IMR-90 (cell line): ENCODE measurements at regions not wholly inside any gene's neighbourhood (a gene's known extent, or its start where the extent isn't known, plus 50 kb on each side); places are given as distances from the start of the nearest gene placed in this dataset.
A peak's percentile ranks its signal among the peaks of the same experiment; 100 is the strongest.

Experiments used
- ATAC-seq: fragments of 200-7000 bp; cut with Tn5 transposase; 2 replicates; pipeline ENCODE4 v1.9.1; 2020; ENCODE audit warnings: low read depth, mild to moderate bottlenecking, moderate library complexity
- BruUV-seq: library from RNA; stranded (reverse); fragments of 400-500 nt; replicated peaks from 2 replicates; lab custom pipeline; 2021; lab: Mats Ljungman, UMichigan
- CTCF ChIA-PET: fragments of 300-600 bp; formaldehyde crosslinking; extraction: SDS; loops from one replicate; lab custom pipeline; 2021; ENCODE audit warnings: antibody characterized with exemption; lab: Yijun Ruan, JAX
- POLR2A ChIA-PET: fragments of 300-600 bp; sonication (Branson Sonifier 250); formaldehyde crosslinking; loops from one replicate; lab custom pipeline; 2022; ENCODE audit warnings: antibody characterized with exemption; ENCODE audit not compliant: unreplicated experiment; lab: Charles Lee
- DNase-seq: peaks from one replicate; pipeline ENCODE4 v3.0.0; 2013
- H2AFZ ChIP-seq: replicated peaks from 2 replicates; pipeline ENCODE3; 2013; ENCODE audit warnings: low read length, mild to moderate bottlenecking; ENCODE audit not compliant: poor library complexity
- H2AK5ac ChIP-seq: 2 replicates; pipeline ENCODE4 v1.6.1; 2013; ENCODE audit warnings: low read depth, low read length, inconsistent platforms
- H2AK9ac ChIP-seq: replicated peaks from 2 replicates; pipeline ENCODE3; 2013; ENCODE audit warnings: mild to moderate bottlenecking, low read depth, low read length, moderate library complexity; ENCODE audit not compliant: poor library complexity
- H2BK120ac ChIP-seq: 2 replicates; pipeline ENCODE4 v1.6.1; 2013; ENCODE audit warnings: low read depth, low read length, inconsistent platforms
- H2BK15ac ChIP-seq: 3 replicates; pipeline ENCODE4 v1.6.1; 2013; ENCODE audit warnings: low read depth, low read length, inconsistent platforms
- H2BK20ac ChIP-seq: 2 replicates; pipeline ENCODE4 v1.6.1; 2013; ENCODE audit warnings: low read depth, mild to moderate bottlenecking, inconsistent platforms, low read length, moderate library complexity
- H2BK5ac ChIP-seq: 2 replicates; pipeline ENCODE4 v1.6.1; 2013; ENCODE audit warnings: mild to moderate bottlenecking, low read depth, low read length, inconsistent platforms; ENCODE audit not compliant: poor library complexity, severe bottlenecking
- H3K14ac ChIP-seq: replicated peaks from 2 replicates; pipeline ENCODE4 v1.6.1; 2013; ENCODE audit warnings: low read depth, low read length, inconsistent platforms
- H3K18ac ChIP-seq: 2 replicates; pipeline ENCODE4 v1.6.1; 2013; ENCODE audit warnings: low read depth, low read length, control low read depth
- H3K23ac ChIP-seq: 2 replicates; pipeline ENCODE4 v1.6.1; 2013; ENCODE audit warnings: low read depth, low read length, inconsistent platforms
- H3K27ac ChIP-seq: 2 replicates; pipeline ENCODE4 v1.5.1; 2013; ENCODE audit warnings: mild to moderate bottlenecking, control low read depth, low read length; ENCODE audit not compliant: insufficient read depth
- H3K27me3 ChIP-seq: 2 replicates; pipeline ENCODE4 v1.6.1; 2013; ENCODE audit warnings: low read length; ENCODE audit not compliant: control insufficient read depth, insufficient read depth
- H3K36me3 ChIP-seq: 2 replicates; pipeline ENCODE4 v1.6.1; 2013; ENCODE audit warnings: low read length, mixed read lengths; ENCODE audit not compliant: control insufficient read depth, insufficient read depth
- H3K4ac ChIP-seq: 2 replicates; pipeline ENCODE4 v1.6.1; 2013; ENCODE audit warnings: low read depth, low read length, inconsistent platforms
- H3K4me1 ChIP-seq: 2 replicates; pipeline ENCODE4 v1.6.1; 2013; ENCODE audit warnings: low read length, mixed read lengths; ENCODE audit not compliant: control insufficient read depth, insufficient read depth
- H3K4me2 ChIP-seq: 2 replicates; pipeline ENCODE4 v1.6.1; 2013; ENCODE audit warnings: low read depth, mild to moderate bottlenecking, control low read depth, low read length, moderate library complexity
- H3K4me3 ChIP-seq: 2 replicates; pipeline ENCODE4 v1.5.1; 2013; ENCODE audit warnings: low read depth, mild to moderate bottlenecking, control low read depth, low read length, moderate library complexity; ENCODE audit not compliant: insufficient read depth
- H3K56ac ChIP-seq: 2 replicates; pipeline ENCODE4 v1.6.1; 2013; ENCODE audit warnings: low read length, inconsistent platforms; ENCODE audit not compliant: insufficient read depth; ENCODE audit errors: extremely low read depth
- H3K79me1 ChIP-seq, 2 experiments: 2 replicates each; pipeline ENCODE4 v1.6.1; 2013; ENCODE audit warnings: low read length in 2 of 2, inconsistent platforms in 1 of 2, low read depth in 1 of 2
- H3K9ac ChIP-seq: 2 replicates; pipeline ENCODE4 v1.6.1; 2013; ENCODE audit warnings: low read depth, low read length, control low read depth
- H3K9me1 ChIP-seq: 2 replicates; pipeline ENCODE4 v1.6.1; 2013; ENCODE audit warnings: low read length, inconsistent platforms; ENCODE audit not compliant: insufficient read depth
- H3K9me3 ChIP-seq: 2 replicates; pipeline ENCODE4 v1.6.1; 2013; ENCODE audit warnings: low read length; ENCODE audit not compliant: control insufficient read depth, insufficient read depth
- H4K20me1 ChIP-seq: 2 replicates; pipeline ENCODE4 v1.6.1; 2013; ENCODE audit warnings: low read length, inconsistent platforms; ENCODE audit not compliant: insufficient read depth
- H4K5ac ChIP-seq: 2 replicates; pipeline ENCODE4 v1.6.1; 2013; ENCODE audit warnings: mild to moderate bottlenecking, low read depth, low read length, control low read depth
- H4K8ac ChIP-seq, 2 experiments: 2 replicates each; pipeline ENCODE4 v1.6.1; 2013; ENCODE audit warnings: low read depth in 2 of 2, low read length in 2 of 2, control low read depth in 1 of 2, inconsistent platforms in 1 of 2
- H4K91ac ChIP-seq: 2 replicates; pipeline ENCODE4 v1.6.1; 2013; ENCODE audit warnings: low read depth, low read length, inconsistent platforms; ENCODE audit not compliant: insufficient read depth
- BHLHE40 ChIP-seq: fragments of 150-350 bp; IDR thresholded peaks from 2 replicates; pipeline ENCODE4 v1.6.1; 2016; ENCODE audit warnings: mild to moderate bottlenecking, low read depth, low read length
- CEBPB ChIP-seq: IDR thresholded peaks from 2 replicates; pipeline ENCODE4 v1.6.1; 2012; ENCODE audit warnings: low read depth, low read length, improper control_type of control experiment
- FOS ChIP-seq: fragments of 150-350 bp; IDR thresholded peaks from 2 replicates; pipeline ENCODE4 v1.6.1; 2016; ENCODE audit warnings: low read depth, low read length
- MAFK ChIP-seq: IDR thresholded peaks from 2 replicates; pipeline ENCODE4 v1.6.1; 2012; ENCODE audit warnings: low read depth, low read length, improper control_type of control experiment
- MAZ ChIP-seq: IDR thresholded peaks from 2 replicates; pipeline ENCODE4 v1.6.1; 2012; ENCODE audit warnings: low read depth, mild to moderate bottlenecking, low read length, improper control_type of control experiment, moderate library complexity, borderline replicate concordance
- MXI1 ChIP-seq: IDR thresholded peaks from 2 replicates; pipeline ENCODE4 v1.6.1; 2012; ENCODE audit warnings: low read depth, mild to moderate bottlenecking, low read length, moderate library complexity, borderline replicate concordance
- NFE2L2 ChIP-seq: fragments of 150-350 bp; IDR thresholded peaks from 2 replicates; pipeline ENCODE4 v1.6.1; 2016; ENCODE audit warnings: low read depth, mild to moderate bottlenecking, low read length
- POLR2A ChIP-seq: IDR thresholded peaks from 2 replicates; pipeline ENCODE4 v1.6.1; 2012; ENCODE audit warnings: mild to moderate bottlenecking, low read depth, low read length
- RAD21 ChIP-seq: IDR thresholded peaks from 2 replicates; pipeline ENCODE4 v1.6.1; 2012; ENCODE audit warnings: low read length, improper control_type of control experiment
- RCOR1 ChIP-seq: IDR thresholded peaks from 2 replicates; pipeline ENCODE4 v1.6.1; 2012; ENCODE audit warnings: mild to moderate bottlenecking, low read length, improper control_type of control experiment; ENCODE audit not compliant: insufficient replicate concordance
- SMC3 ChIP-seq: fragments of 150-350 bp; IDR thresholded peaks from 2 replicates; pipeline ENCODE4 v1.6.1; 2016; ENCODE audit warnings: low read depth, mild to moderate bottlenecking, antibody characterized with exemption, low read length, moderate library complexity
- USF2 ChIP-seq: fragments of 150-350 bp; IDR thresholded peaks from 2 replicates; pipeline ENCODE4 v1.6.1; 2017; ENCODE audit warnings: mild to moderate bottlenecking, antibody characterized with exemption, low read length, low read depth
- WGBS, 2 experiments: methylation state at CpG; one replicate each; pipeline versions ENCODE4 v1.1.5 to v1.1.7; 2013; ENCODE audit warnings: missing lambda C conversion rate in 2 of 2; ENCODE audit not compliant: insufficient read length in 1 of 2; ENCODE audit errors: extremely low coverage in 2 of 2; 5-methylcytosine and 5-hydroxymethylcytosine counted together
- dilution Hi-C: fragments of 300-500 bp; cut with HindIII; formaldehyde crosslinking; loops from one replicate; pipeline ENCODE4 v1.14.3; 2018; ENCODE audit warnings: low sequenced_read_pairs; ENCODE audit not compliant: unreplicated experiment
- in situ Hi-C: fragments of 300-500 bp; cut with MboI; formaldehyde crosslinking; loops from 3 replicates; pipeline ENCODE4 v1.14.3; 2019; ENCODE audit warnings: low sequenced_read_pairs, inconsistent platforms, mixed read lengths
- intact Hi-C: fragments of 100-400 bp; cut with micrococcal nuclease; formaldehyde crosslinking; loops from 2 replicates; pipeline ENCODE4 v1.10.0; 2022
- TF ChIP-seq, protein P1 (sequence below): fragments of 150-350 bp; IDR thresholded peaks from 2 replicates; pipeline ENCODE4 v1.6.1; 2016; ENCODE audit warnings: low read depth, mild to moderate bottlenecking, low read length, moderate library complexity, borderline replicate concordance
- TF ChIP-seq, protein P2 (sequence below): conservative IDR thresholded peaks from 2 replicates; pipeline ENCODE4 v1.5.1; 2012; ENCODE audit warnings: mild to moderate bottlenecking, low read depth, low read length, improper control_type of control experiment

GRCh38 chr10:78458983-78459638 lies 425.4 kb downstream of the RPS24 start (continued):
- TF ChIP-seq BHLHE40: no peak

DNA sequence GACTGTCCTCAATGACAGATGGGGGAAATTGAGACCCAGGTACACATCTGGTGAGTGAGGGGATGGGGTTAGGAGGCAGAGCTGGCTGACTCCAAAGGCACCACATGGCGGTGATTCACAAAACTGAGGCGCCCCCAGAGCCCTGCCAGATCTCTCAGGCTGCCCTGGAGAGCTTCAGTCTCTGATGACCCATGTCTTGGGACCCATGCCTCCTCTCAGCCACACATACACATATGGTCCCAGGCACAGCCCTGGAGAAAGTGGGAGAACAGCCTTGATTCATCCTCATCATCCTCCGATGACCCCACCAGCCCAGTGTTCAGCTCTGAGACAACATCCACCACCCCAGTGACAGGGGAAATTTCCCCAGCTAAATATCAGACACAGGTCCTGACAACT lies 426.0 kb downstream of the RPS24 start:
- H3K36me3 ChIP-seq: no peaks in the 10 kb centered on the region
- H3K27ac ChIP-seq: no peak overlapping the region
- dilution Hi-C loops (no loop called here), in situ Hi-C loops (no loop called here), intact Hi-C loops (no loop called here)
- peak overlapping the region; percentile 3 to 20; a peak in 1 of 4 replicates for H4K8ac ChIP-seq
- peaks cover 14% of the 10 kb centered on the region for H3K4me1 ChIP-seq
- H4K20me1 ChIP-seq: no peaks in the 10 kb centered on the region
- peak overlapping the region; percentile 56 for H4K91ac ChIP-seq
- H3K9ac ChIP-seq: no peak overlapping the region
- ChIA-PET CTCF (no interaction called here), POLR2A (no interaction called here)
- peaks cover 15% of the 10 kb centered on the region for H3K9me1 ChIP-seq
- H3K23ac ChIP-seq: no peak overlapping the region
- no CpG with 5 or more reads among the region's 3 CpGs for WGBS, 2 experiments
- BruUV-seq: no TSS peak
- peak overlapping the region; percentile 90 for H2BK20ac ChIP-seq
- H2AFZ ChIP-seq: no peak overlapping the region
- H4K5ac ChIP-seq: no peak overlapping the region
- H3K18ac ChIP-seq: peak overlapping the region; percentile 33
- no peak overlapping the region for H3K4me2 ChIP-seq
- no peak overlapping the region for H2BK5ac ChIP-seq
- H3K79me1 ChIP-seq: no peaks in the 10 kb centered on the region
- peak overlapping the region; percentile 89 for H2AK5ac ChIP-seq
- peak overlapping the region; percentile 83 for H2BK120ac ChIP-seq
- peak overlapping the region; percentile 64 for H3K14ac ChIP-seq
- DNase-seq: no peak
- peak overlapping the region; percentile 48; the same call in 2 of the 3 replicates for H2BK15ac ChIP-seq
- H3K4me3 ChIP-seq: no peak overlapping the region
- no peak overlapping the region for H3K56ac ChIP-seq
- H3K4ac ChIP-seq: peak overlapping the region; percentile 82
- ATAC-seq: no peak
- H2AK9ac ChIP-seq: no peak overlapping the region
- H3K9me3 ChIP-seq: no peaks in the 10 kb centered on the region
- no peaks in the 10 kb centered on the region for H3K27me3 ChIP-seq
- TF ChIP-seq SMC3: no peak
- TF ChIP-seq, protein P1, sequence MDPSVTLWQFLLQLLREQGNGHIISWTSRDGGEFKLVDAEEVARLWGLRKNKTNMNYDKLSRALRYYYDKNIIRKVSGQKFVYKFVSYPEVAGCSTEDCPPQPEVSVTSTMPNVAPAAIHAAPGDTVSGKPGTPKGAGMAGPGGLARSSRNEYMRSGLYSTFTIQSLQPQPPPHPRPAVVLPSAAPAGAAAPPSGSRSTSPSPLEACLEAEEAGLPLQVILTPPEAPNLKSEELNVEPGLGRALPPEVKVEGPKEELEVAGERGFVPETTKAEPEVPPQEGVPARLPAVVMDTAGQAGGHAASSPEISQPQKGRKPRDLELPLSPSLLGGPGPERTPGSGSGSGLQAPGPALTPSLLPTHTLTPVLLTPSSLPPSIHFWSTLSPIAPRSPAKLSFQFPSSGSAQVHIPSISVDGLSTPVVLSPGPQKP: no peak
- no peak for TF ChIP-seq MAZ
- TF ChIP-seq CEBPB: no peak
- no peak for TF ChIP-seq NFE2L2
- TF ChIP-seq MAFK: no peak
- TF ChIP-seq BHLHE40: no peak
- TF ChIP-seq POLR2A: no peak
- TF ChIP-seq RCOR1: no peak
- no peak for TF ChIP-seq FOS
- TF ChIP-seq, protein P2, sequence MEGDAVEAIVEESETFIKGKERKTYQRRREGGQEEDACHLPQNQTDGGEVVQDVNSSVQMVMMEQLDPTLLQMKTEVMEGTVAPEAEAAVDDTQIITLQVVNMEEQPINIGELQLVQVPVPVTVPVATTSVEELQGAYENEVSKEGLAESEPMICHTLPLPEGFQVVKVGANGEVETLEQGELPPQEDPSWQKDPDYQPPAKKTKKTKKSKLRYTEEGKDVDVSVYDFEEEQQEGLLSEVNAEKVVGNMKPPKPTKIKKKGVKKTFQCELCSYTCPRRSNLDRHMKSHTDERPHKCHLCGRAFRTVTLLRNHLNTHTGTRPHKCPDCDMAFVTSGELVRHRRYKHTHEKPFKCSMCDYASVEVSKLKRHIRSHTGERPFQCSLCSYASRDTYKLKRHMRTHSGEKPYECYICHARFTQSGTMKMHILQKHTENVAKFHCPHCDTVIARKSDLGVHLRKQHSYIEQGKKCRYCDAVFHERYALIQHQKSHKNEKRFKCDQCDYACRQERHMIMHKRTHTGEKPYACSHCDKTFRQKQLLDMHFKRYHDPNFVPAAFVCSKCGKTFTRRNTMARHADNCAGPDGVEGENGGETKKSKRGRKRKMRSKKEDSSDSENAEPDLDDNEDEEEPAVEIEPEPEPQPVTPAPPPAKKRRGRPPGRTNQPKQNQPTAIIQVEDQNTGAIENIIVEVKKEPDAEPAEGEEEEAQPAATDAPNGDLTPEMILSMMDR: no peak
- TF ChIP-seq RAD21: no peak
- no peak for TF ChIP-seq USF2
- TF ChIP-seq MXI1: no peak
